Transverse colon (tissue), 4 donors: ENCODE measurements at regions not wholly inside any gene's neighbourhood (a gene's known extent, or its start where the extent isn't known, plus 50 kb on each side); places are given as distances from the start of the nearest gene placed in this dataset.
"Not testable (repeated sequence)": the region's sequence is repeated elsewhere in the genome, so short reads cannot be mapped to it uniquely, and the experiment has no call there.

Experiments
- DNase-seq: peaks from one replicate; pipeline ENCODE4 v3.0.0-alpha.2; 2019
- H3K27ac ChIP-seq, 4 donors: fragments of 200-600 bp; sonication (generic); 2 replicates each; pipeline ENCODE4 v1.5.1; 2016 to 2018; ENCODE audit warnings: inconsistent platforms in 4 of 4
- H3K27me3 ChIP-seq: fragments of 200-600 bp; sonication (generic); 2 replicates; pipeline ENCODE4 v1.5.1; 2017; ENCODE audit warnings: inconsistent platforms
- H3K36me3 ChIP-seq, 4 donors: fragments of 200-600 bp; sonication (generic); 2 replicates each; pipeline ENCODE4 v1.5.1; 2017 to 2019; ENCODE audit warnings: inconsistent platforms in 4 of 4
- H3K4me1 ChIP-seq, 4 donors: fragments of 200-600 bp; sonication (generic); 2 replicates each; pipeline ENCODE4 v1.5.1; 2017 to 2020; ENCODE audit warnings: inconsistent platforms in 4 of 4
- H3K4me3 ChIP-seq, 4 donors: fragments of 200-600 bp; sonication (generic); 1 replicate in 1 of 4; 2 replicates in 3 of 4; pipeline versions ENCODE4 v1.5.1 to v1.6.1; 2017 to 2019; ENCODE audit warnings: inconsistent platforms in 4 of 4
- H3K9me3 ChIP-seq, 2 donors: fragments of 200-600 bp; sonication (generic); 2 replicates each; pipeline ENCODE4 v1.5.1; 2017 to 2019; ENCODE audit warnings: inconsistent platforms in 2 of 2
- CTCF ChIP-seq, 5 experiments: fragments of 200-600 bp in 3 of 5; fragments of 450-650 bp in 2 of 5; sonication (generic) in 3 of 5; IDR thresholded peaks; 1 replicate in 2 of 5; 2 replicates in 3 of 5; pipeline ENCODE4 v1.5.1; 2016 to 2017; ENCODE audit warnings: antibody characterized with exemption in 5 of 5, inconsistent platforms in 3 of 5, mild to moderate bottlenecking in 2 of 5, moderate library complexity in 1 of 5
- EP300 ChIP-seq: sonication (generic); formaldehyde crosslinking; IDR thresholded peaks from one replicate; pipeline ENCODE4 v1.6.1; 2017; ENCODE audit warnings: antibody characterized with exemption, low read depth
- POLR2A ChIP-seq: fragments of 450-650 bp; IDR thresholded peaks from one replicate; pipeline ENCODE4 v1.6.1; 2016; ENCODE audit warnings: antibody characterized with exemption, mild to moderate bottlenecking, moderate library complexity
- POLR2AphosphoS5 ChIP-seq, 3 donors: sonication (generic); formaldehyde crosslinking; IDR thresholded peaks; one replicate each; pipeline ENCODE4 v1.6.1; 2016; ENCODE audit warnings: antibody characterized with exemption in 3 of 3
- WGBS, 2 donors: methylation state at CpG; one replicate each; pipeline ENCODE4 v1.1.5; 2018; ENCODE audit warnings: low coverage in 1 of 2; 5-methylcytosine and 5-hydroxymethylcytosine counted together
- in situ Hi-C, 4 donors: fragments of 200-750 bp; cut with MboI; loops; one replicate each; pipeline versions ENCODE4 v1.15.0 to v1.15.1; 2017; ENCODE audit warnings: low sequenced_read_pairs in 3 of 4, low pct_ligation_motif_present in 1 of 4, low pct_unique_long_range_greater_than_20kb in 1 of 4
- intact Hi-C: fragments of 100-400 bp; cut with DNase I; formaldehyde crosslinking; loops from one replicate; pipeline ENCODE4 v1.15.1; 2023; ENCODE audit warnings: low total_unique reads

- Histone ChIP-seq H3K9me3 (no peaks in the 10 kb centered on the region), H3K4me1 (peaks cover 0 to 18% (median 0%) of the 10 kb centered on the region in 4 donors), H3K27me3 (no peaks in the 10 kb centered on the region), H3K36me3 (no peaks in the 10 kb centered on the region), H3K4me3 (no peak overlapping the region), H3K27ac (peak overlapping the region in 3 of 4 donors; percentile 26 to 54 (median 27))
- no peak for DNase-seq
- TF ChIP-seq POLR2AphosphoS5 (IDR thresholded peaks at IDR 0.05) (no peak), EP300 (no peak), CTCF (IDR thresholded peaks at IDR 0.05) (no peak), POLR2A (no peak)
- intact Hi-C loops = no loop called here
- in situ Hi-C loops = no loop called here
- 26 to 44% methylated on average over 4 of the region's 4 CpGs for WGBS, 2 donors
Observed at GRCh38 chr2:67323209-67323991, 73.7 kb upstream of the ETAA1 start.

GRCh38 chr2:67329513-67329912, 67.6 kb upstream of the ETAA1 start:
- in situ Hi-C loops (no loop called here), intact Hi-C loops (loop anchor here (2.0 kb wide), 1 partner anchor 53 kb away; no protein-coding TSS in a partner anchor)
- Histone ChIP-seq H3K4me3 (no peak overlapping the region), H3K27ac (no peak overlapping the region), H3K36me3 (no peaks in the 10 kb centered on the region), H3K9me3 (no peaks in the 10 kb centered on the region), H3K4me1 (no peaks in the 10 kb centered on the region), H3K27me3 (no peaks in the 10 kb centered on the region)
- no peak for TF ChIP-seq CTCF (IDR thresholded peaks at IDR 0.05)
- no peak for TF ChIP-seq EP300
- no peak for TF ChIP-seq POLR2AphosphoS5 (IDR thresholded peaks at IDR 0.05)
- no peak for TF ChIP-seq POLR2A
- no peak for DNase-seq

GRCh38 chr2:67329951-67330350, 67.2 kb upstream of the ETAA1 start:
- in situ Hi-C loops = no loop called here
- no peak for TF ChIP-seq POLR2AphosphoS5 (IDR thresholded peaks at IDR 0.05)
- no peak for TF ChIP-seq POLR2A
- TF ChIP-seq EP300 = no peak
- TF ChIP-seq CTCF (IDR thresholded peaks at IDR 0.05) = no peak

GRCh38 chr2:67331419-67332086, 65.6 kb upstream of the ETAA1 start:
- H3K36me3 ChIP-seq, DNase-seq, in situ Hi-C loops, H3K27ac ChIP-seq, H3K27me3 ChIP-seq, H3K9me3 ChIP-seq, H3K4me3 ChIP-seq, intact Hi-C loops, H3K4me1 ChIP-seq: not testable (repeated sequence)
- 87 to 93% methylated on average over 3 to 9 of the region's 9 CpGs for WGBS, 2 donors

More at GRCh38 chr2:67329951-67330350, 67.2 kb upstream of the ETAA1 start:
- H3K4me3 ChIP-seq = no peak overlapping the region
- no peaks in the 10 kb centered on the region for H3K36me3 ChIP-seq
- no peak overlapping the region for H3K27ac ChIP-seq
- DNase-seq = no peak
- no peaks in the 10 kb centered on the region for H3K9me3 ChIP-seq
- H3K4me1 ChIP-seq = no peaks in the 10 kb centered on the region
- intact Hi-C loops = loop anchor here (2.0 kb wide), 1 partner anchor 53 kb away; no protein-coding TSS in a partner anchor
- no peaks in the 10 kb centered on the region for H3K27me3 ChIP-seq
